ENCODE measurements at regions not wholly inside any gene's neighbourhood (a gene's known extent, or its start where the extent isn't known, plus 50 kb on each side); places are given as distances from the start of the nearest gene placed in this dataset.

DNA sequence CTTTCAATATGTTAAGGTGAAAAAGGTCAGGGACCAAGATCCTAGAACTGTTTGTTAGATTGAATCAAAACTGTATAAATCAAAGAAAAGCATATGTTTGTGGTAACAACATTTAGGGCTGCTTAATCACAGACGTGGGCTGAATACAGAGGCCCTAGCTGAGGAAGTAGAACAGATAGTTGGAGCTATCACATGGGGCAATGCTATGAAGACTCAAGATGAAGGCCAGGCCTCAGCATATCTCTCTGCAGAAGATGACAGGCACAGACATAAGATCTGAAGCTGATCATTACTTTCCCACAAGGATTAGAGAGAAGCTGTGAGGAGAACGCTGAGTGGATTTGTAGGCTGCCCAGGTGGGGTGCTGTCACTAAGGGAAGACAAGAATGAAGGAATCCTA lies 158.6 kb upstream of the CARD18 start:
- TF ChIP-seq EP300 (IDR thresholded peaks at IDR 0.05; ENCODE audit: borderline replicate concordance) (no peak), ZBTB7A (IDR thresholded peaks at IDR 0.05; ENCODE audit: low read depth) (no peak), CREB1 (IDR thresholded peaks at IDR 0.05; ENCODE audit: low read depth) (no peak), NFIC (IDR thresholded peaks at IDR 0.05) (no peak), TCF12 (IDR thresholded peaks at IDR 0.05; ENCODE audit: low read depth) (no peak), TAF1 (IDR thresholded peaks at IDR 0.05; ENCODE audit: low read depth) (no peak), CEBPB (IDR thresholded peaks at IDR 0.05) (no peak), YY1 (IDR thresholded peaks at IDR 0.05; ENCODE audit: low read depth) (no peak), TEAD4 (IDR thresholded peaks at IDR 0.05) (no peak), RAD21 (IDR thresholded peaks at IDR 0.05; ENCODE audit: low read depth) (no peak), FOXM1 (IDR thresholded peaks at IDR 0.05; ENCODE audit: borderline replicate concordance, low read depth) (no peak)
- TF ChIP-seq, protein P1, sequence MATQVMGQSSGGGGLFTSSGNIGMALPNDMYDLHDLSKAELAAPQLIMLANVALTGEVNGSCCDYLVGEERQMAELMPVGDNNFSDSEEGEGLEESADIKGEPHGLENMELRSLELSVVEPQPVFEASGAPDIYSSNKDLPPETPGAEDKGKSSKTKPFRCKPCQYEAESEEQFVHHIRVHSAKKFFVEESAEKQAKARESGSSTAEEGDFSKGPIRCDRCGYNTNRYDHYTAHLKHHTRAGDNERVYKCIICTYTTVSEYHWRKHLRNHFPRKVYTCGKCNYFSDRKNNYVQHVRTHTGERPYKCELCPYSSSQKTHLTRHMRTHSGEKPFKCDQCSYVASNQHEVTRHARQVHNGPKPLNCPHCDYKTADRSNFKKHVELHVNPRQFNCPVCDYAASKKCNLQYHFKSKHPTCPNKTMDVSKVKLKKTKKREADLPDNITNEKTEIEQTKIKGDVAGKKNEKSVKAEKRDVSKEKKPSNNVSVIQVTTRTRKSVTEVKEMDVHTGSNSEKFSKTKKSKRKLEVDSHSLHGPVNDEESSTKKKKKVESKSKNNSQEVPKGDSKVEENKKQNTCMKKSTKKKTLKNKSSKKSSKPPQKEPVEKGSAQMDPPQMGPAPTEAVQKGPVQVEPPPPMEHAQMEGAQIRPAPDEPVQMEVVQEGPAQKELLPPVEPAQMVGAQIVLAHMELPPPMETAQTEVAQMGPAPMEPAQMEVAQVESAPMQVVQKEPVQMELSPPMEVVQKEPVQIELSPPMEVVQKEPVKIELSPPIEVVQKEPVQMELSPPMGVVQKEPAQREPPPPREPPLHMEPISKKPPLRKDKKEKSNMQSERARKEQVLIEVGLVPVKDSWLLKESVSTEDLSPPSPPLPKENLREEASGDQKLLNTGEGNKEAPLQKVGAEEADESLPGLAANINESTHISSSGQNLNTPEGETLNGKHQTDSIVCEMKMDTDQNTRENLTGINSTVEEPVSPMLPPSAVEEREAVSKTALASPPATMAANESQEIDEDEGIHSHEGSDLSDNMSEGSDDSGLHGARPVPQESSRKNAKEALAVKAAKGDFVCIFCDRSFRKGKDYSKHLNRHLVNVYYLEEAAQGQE (IDR thresholded peaks at IDR 0.05; ENCODE audit: low read depth), result no peak
- TF ChIP-seq, protein P2, sequence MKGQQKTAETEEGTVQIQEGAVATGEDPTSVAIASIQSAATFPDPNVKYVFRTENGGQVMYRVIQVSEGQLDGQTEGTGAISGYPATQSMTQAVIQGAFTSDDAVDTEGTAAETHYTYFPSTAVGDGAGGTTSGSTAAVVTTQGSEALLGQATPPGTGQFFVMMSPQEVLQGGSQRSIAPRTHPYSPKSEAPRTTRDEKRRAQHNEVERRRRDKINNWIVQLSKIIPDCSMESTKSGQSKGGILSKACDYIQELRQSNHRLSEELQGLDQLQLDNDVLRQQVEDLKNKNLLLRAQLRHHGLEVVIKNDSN (IDR thresholded peaks at IDR 0.05), result no peak
- TF ChIP-seq, protein P3, sequence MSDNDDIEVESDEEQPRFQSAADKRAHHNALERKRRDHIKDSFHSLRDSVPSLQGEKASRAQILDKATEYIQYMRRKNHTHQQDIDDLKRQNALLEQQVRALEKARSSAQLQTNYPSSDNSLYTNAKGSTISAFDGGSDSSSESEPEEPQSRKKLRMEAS (IDR thresholded peaks at IDR 0.05), result no peak

DNA sequence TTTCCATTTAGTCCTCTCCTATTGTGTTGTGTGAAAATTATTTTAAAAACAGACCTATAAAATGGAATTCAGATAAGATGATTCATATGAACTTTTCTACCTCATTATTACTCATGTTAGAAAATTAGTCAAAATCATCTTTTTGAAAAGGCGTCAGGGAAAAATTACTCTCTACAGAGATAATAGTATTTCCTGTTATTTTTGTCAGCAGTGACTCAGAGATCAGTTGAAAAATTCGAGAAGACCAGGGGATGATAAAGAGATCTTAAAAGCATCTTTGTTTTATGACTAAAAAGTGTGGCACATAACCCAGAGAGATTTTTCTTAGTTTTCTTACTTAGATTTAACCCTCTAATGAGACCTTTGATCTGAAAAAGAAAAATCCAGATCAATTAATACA lies 157.9 kb upstream of the CARD18 start:
- no peak for TF ChIP-seq RAD21 (IDR thresholded peaks at IDR 0.05; ENCODE audit: low read depth)
- TF ChIP-seq CREB1 (IDR thresholded peaks at IDR 0.05; ENCODE audit: low read depth), result no peak
- TF ChIP-seq EGR1 (IDR thresholded peaks at IDR 0.05), result no peak
- TF ChIP-seq FOXM1 (IDR thresholded peaks at IDR 0.05; ENCODE audit: borderline replicate concordance, low read depth), result no peak
- TF ChIP-seq ZBTB7A (IDR thresholded peaks at IDR 0.05; ENCODE audit: low read depth), result no peak
- no peak for TF ChIP-seq EP300 (IDR thresholded peaks at IDR 0.05; ENCODE audit: borderline replicate concordance)
- TF ChIP-seq, protein P3 (IDR thresholded peaks at IDR 0.05), result no peak
- no peak for TF ChIP-seq TCF12 (IDR thresholded peaks at IDR 0.05; ENCODE audit: low read depth)
- TF ChIP-seq TAF1 (IDR thresholded peaks at IDR 0.05; ENCODE audit: low read depth), result no peak
- TF ChIP-seq, protein P2 (IDR thresholded peaks at IDR 0.05), result no peak
- TF ChIP-seq NFIC (IDR thresholded peaks at IDR 0.05), result no peak
- TF ChIP-seq CEBPB (IDR thresholded peaks at IDR 0.05), result no peak
- TF ChIP-seq, protein P1 (IDR thresholded peaks at IDR 0.05; ENCODE audit: low read depth), result no peak
- no peak for TF ChIP-seq TEAD4 (IDR thresholded peaks at IDR 0.05)

DNA sequence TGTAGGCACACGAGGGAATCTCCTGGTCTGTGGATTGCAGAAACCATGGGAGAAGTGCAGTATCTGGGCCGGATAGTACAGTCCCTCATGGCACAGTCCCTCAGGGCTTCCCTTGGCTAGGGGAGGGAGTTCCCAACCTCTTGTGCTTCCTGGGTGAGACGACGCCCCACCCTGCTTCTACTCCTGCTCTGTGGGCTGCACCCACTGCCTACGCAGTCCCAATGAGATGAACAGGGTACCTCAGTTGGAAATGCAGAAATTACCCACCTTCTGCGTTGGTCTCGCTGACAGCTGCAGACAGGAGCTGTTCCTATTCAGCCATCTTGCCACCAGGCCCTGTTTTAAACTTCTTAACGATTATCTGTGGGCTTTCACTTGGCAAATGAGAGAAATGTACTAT lies 157.2 kb upstream of the CARD18 start:
- TF ChIP-seq TCF12 (IDR thresholded peaks at IDR 0.05; ENCODE audit: low read depth), result no peak
- no peak for TF ChIP-seq YY1 (IDR thresholded peaks at IDR 0.05; ENCODE audit: low read depth)
- no peak for TF ChIP-seq TAF1 (IDR thresholded peaks at IDR 0.05; ENCODE audit: low read depth)
- TF ChIP-seq TEAD4 (IDR thresholded peaks at IDR 0.05), result no peak
- TF ChIP-seq, protein P1 (IDR thresholded peaks at IDR 0.05; ENCODE audit: low read depth), result no peak
- TF ChIP-seq, protein P3 (IDR thresholded peaks at IDR 0.05), result no peak

DNA sequence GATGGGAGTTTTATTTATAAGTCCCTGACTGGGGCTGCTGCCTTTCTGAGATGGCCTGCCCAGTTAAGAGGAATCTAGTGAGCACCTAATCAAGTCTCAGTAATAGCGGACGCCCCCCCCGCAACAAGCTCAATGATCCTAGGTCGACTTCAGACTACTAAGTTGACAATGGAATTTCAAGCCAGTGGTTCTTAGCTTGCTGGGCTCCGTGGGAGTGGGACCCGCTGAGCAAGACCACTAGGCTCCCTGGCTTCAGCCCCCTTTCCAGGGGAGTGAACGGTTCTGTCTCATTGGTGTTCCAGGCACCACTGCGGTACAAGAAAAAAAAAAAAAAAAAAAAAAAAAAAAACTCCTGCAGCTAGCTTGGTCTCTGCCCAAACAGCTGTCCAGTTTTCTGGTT lies 156.8 kb upstream of the CARD18 start:
- TF ChIP-seq ZBTB7A (IDR thresholded peaks at IDR 0.05; ENCODE audit: low read depth) (no peak), EGR1 (IDR thresholded peaks at IDR 0.05) (no peak), FOXM1 (IDR thresholded peaks at IDR 0.05; ENCODE audit: borderline replicate concordance, low read depth) (no peak), CREB1 (IDR thresholded peaks at IDR 0.05; ENCODE audit: low read depth) (no peak), TAF1 (IDR thresholded peaks at IDR 0.05; ENCODE audit: low read depth) (no peak), CEBPB (IDR thresholded peaks at IDR 0.05) (no peak), TEAD4 (IDR thresholded peaks at IDR 0.05) (no peak), EP300 (IDR thresholded peaks at IDR 0.05; ENCODE audit: borderline replicate concordance) (no peak), TCF12 (IDR thresholded peaks at IDR 0.05; ENCODE audit: low read depth) (no peak), YY1 (IDR thresholded peaks at IDR 0.05; ENCODE audit: low read depth) (no peak)
- TF ChIP-seq, protein P2 (IDR thresholded peaks at IDR 0.05), result no peak
- TF ChIP-seq, protein P1 (IDR thresholded peaks at IDR 0.05; ENCODE audit: low read depth), result no peak
